GM18867 (cell line): ENCODE measurements at regions not wholly inside any gene's neighbourhood (a gene's known extent, or its start where the extent isn't known, plus 50 kb on each side); places are given as distances from the start of the nearest gene placed in this dataset.
A peak's percentile ranks its signal among the peaks of the same experiment; 100 is the strongest.

Experiments
- ATAC-seq: cut with Tn5 transposase; IDR thresholded peaks from one replicate; pipeline ENCODE4 v1.9.1; 2021; ENCODE audit warnings: mild to moderate bottlenecking, moderate library complexity; ENCODE audit not compliant: unreplicated experiment

DNA sequence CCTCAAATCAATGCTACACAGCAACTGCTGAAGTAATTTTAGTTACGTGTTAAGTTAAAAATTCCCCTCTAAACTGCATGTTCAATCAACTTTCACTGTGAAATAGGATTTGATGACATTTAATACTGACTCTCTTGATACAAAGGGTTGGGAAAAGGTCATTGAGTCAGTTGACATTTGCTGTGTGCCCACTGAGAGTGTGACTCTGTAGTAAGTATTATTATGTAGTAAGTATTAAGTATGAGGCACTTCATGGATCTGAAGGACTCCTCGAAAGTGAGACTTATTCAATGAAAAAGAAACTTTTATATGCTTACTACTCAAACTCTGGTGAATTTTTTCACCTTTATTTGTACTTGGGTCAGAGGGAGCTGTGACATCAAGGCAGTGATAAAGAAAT lies 83.1 kb upstream of the S1PR1 start:
- no peak for ATAC-seq

DNA sequence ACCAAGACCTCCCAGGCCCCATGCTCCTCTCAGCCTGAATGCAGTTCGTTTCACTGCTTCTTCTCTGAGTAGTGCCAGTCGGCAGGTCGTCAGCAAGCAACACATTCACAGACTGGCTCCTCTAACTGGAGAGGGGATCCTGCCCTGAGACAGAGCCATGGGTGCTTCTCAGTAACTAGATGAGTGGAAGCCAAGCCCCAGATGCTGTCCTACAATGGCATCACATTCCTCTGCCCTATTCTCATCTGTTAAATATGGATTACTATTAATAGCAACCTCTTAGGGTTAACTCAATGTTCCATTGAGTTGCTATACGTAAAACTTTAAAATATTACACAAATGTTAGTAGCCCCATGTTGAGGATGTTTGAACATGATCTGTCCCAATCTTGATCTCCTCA lies 84.2 kb upstream of the S1PR1 start:
- ATAC-seq, result no peak

DNA sequence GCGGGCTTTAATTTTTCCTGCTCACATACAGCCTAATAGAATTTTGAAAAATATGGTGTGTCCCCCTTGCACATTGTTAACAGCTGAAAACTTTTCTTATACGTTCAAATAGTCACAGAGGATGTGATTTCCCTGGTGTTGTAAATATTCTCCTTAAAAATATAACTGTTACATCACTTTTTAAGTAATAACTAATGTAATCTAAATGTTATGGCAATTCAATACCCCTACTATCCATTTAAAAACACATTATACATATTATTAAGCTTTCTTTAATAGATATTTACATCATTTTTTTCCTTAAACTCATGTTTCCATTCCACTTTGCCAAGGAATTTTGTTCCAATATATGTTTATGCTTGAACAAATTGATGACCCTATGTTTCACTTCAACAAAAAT lies 85.5 kb upstream of the S1PR1 start:
- ATAC-seq, result no peak

DNA sequence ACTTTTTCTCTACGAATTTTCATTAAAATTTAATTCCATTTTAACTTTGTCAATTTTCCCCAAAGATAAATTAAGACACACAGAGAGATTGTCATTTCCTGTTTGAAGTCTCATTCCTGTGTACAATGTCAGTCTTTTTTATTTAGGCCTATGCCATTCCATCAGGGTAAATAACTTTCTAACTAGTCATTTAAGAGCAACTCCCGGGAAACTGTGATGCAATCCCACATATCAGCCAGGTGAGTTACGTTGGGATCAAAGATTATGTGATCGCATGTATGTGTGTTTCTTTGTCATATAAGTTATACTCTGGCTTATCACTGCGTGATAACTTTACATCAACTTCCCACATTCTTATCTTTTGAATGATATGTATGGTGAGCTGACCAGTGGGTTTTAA lies 86.1 kb upstream of the S1PR1 start:
- ATAC-seq, result no peak

DNA sequence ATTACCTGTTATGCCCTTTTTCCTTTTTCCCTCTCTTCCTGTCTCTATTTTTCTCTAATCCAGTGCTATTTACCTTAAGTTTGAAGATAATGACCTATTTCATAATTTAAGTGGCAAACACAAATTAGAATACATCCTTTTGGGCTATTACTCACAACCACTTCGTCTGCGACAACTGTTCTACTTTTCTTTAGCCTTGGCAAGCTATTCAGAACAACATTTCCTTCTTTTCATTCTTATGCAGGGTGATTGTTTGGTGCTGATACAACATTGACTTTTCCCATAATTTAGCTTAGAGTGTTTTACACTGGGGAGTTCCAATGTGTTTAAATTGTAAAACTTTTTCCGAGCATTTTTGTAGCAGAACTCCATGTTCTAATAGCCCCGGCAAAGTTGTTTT lies 86.6 kb upstream of the S1PR1 start:
- no peak for ATAC-seq

DNA sequence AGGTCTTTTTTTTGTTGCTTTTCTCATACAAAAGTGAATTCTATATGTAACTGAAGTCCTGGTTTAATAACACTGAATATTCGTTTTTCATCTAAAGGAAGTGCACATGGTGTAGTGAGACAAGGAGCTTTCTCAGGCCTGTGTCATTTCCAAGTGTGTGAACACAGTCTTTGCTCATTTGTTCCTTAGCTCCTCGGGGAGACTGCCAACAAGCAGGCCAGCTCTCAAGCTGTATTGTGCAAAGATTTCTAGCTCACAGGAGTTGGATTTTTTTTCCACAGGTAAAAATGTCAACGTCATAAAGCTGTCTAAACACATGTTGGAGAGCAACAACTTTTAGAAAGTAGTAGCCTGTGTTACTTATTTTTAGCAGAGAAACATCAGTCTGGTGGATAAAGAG lies 87.8 kb upstream of the S1PR1 start:
- no peak for ATAC-seq

DNA sequence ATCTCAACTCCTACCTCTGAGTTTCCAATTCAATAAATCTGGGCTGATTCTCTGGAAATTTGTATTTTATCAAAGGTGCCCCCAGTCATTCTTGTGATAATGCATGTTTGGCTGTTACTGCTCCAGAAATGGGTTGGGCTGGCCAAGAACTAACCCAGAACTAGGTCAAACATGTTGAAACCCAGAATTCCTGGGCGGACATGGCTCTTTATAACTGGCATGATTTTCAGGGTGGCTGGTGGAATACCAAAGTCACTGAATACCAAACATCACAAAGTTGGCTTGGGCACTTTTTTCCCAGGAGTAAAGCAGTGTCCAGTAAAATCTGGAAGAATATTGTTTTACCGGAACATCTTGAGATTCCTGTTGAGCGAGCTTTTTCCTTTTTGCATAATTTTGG lies 89.4 kb upstream of the S1PR1 start:
- ATAC-seq, result no peak

DNA sequence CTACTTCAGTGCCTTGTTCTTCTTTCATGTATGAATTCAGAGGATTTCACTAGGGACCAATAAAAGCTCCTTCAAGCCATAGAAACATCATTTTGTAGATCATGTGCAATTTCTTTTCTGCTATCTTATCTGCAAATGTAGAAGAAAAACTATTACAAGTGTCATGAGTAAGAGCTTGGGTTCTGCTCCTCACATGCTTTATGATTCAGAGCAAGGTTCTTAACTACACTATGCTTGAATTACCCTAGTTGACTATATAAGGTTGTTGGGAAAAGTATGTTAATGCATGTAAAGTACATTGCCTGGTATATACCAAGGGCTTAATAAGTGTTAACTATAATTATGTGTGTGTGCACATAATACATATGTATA lies 91.4 kb upstream of the S1PR1 start:
- ATAC-seq, result no peak

DNA sequence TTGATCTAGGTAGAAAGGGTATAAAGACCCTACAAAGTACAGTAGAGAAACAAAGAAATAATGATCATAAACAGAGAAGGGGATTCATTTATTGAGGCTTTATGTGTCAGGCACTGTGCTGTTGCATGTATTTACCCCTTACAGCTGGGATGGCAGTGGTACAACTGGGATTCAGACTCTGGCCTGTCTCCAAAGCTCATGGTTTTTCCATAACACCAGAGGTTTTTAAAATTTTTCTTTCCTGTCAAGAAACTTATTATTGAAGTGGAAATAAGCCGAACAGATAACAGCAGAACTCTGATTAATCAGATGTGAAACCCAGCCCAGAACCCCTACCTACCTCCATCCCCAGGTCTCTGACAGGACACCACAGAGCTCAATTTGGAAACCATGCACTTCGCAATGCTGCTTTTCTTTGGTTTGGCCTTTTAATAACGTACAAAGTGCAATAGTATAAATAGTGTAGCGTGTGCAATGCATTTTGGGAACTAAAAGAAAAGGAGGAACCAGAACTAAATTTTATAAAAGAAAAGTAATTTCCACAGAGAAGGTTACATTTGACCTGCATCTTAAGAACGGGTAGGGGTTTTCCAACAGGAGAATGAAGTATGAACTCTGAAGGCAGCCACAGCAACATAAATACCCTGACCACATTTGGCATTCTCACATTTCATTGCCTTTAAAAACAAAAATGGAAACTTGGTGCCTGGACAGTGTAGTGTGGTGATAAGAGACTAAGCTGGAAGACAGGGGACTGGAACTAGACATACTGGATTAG lies 92.0 kb upstream of the S1PR1 start:
- no peak for ATAC-seq

DNA sequence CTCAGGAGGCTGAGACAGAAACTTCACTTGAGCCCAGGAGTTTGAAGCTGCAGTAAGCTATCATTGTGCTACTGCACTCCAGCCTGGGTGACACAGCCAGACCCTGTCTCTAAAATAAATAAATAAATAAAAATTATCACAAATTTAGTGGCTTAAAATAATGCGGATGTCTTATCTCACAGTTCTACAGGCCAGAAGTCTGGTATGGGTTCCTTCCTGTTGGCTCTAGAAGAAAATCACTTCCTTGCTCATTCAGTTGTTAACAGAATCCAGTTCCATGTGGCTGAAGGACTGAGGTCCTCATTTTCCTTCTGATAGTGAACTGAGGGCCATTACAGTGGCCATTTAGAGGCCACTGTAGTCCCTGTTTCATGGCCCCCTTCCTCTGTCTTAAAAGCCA lies 94.6 kb upstream of the S1PR1 start:
- no peak for ATAC-seq

DNA sequence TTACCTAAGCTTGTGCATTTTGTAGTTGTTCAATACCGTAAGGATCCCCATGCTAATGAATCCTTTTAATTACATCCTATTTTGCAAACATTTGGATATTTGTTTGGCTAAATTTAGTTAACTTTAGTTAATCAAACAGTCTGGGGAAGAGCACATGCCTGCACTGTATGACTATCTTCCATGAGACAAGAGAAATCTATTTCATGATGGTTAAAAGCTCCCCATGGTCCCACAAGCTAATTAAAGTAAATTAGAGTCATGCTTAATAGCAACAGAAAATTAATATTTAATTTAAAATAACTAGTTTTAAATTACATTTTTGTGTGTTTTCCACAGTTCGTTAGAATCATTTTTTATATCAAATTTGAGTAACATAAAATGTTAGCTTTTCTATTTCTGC lies 95.4 kb upstream of the S1PR1 start:
- ATAC-seq, result no peak

DNA sequence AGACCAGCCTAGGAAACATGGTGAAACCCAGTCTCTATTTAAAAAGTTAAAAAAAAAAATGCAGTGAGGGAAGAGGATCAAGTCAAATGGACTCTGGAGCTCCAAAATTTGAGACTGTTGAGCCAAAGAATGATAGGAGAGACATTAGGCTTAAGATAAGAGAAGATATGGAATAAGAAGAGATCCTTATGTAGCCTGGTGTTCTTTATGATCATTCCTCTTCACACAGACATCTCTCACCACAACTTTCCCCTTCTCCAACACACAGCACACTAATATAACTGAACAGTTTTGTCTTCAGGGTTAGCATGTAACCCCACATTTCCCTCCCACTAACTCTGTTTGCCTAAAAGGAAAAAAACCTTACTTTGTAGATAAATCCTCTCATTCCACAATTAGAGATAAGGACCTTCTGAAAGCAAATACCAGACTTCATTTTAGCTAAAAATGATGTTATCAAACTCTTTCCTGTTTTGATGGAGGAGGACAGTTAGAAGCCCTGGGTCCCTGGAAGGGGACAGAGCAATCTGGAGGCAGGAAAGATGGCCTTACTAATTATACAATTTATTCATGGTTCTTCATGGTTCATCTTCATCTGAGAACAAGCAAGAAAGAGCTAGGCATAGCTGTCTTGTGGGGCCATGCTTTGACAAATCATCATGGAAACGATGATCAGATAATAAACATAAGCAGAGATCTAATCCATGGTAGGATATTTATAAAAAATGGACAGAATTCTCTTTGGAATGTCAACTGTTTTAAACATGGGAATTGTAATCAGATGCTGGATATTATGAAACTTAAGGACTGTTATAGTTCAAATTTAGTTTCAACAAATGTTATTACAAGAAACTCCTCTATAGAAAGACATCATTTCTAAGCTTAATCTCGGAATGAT lies 96.7 kb upstream of the S1PR1 start:
- no peak for ATAC-seq

DNA sequence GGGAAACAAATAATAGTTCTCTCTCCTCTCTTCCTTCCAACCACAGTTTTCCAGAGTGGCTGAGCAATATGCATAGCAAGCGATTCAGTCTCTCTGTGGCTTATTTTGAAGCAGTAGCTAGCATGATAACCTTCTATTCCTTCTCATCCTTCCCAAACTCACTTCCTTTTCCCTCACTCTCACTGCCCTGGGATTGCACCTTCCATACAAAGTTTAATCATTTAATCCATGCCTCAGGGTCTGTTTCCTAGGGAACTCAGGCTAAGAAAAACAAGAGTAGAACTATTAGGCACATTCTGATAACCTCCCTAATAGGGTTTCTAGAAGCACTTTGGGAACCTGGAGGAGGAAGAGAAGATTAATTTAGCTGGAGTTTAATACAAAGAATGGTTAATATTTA lies 97.7 kb upstream of the S1PR1 start:
- no peak for ATAC-seq

DNA sequence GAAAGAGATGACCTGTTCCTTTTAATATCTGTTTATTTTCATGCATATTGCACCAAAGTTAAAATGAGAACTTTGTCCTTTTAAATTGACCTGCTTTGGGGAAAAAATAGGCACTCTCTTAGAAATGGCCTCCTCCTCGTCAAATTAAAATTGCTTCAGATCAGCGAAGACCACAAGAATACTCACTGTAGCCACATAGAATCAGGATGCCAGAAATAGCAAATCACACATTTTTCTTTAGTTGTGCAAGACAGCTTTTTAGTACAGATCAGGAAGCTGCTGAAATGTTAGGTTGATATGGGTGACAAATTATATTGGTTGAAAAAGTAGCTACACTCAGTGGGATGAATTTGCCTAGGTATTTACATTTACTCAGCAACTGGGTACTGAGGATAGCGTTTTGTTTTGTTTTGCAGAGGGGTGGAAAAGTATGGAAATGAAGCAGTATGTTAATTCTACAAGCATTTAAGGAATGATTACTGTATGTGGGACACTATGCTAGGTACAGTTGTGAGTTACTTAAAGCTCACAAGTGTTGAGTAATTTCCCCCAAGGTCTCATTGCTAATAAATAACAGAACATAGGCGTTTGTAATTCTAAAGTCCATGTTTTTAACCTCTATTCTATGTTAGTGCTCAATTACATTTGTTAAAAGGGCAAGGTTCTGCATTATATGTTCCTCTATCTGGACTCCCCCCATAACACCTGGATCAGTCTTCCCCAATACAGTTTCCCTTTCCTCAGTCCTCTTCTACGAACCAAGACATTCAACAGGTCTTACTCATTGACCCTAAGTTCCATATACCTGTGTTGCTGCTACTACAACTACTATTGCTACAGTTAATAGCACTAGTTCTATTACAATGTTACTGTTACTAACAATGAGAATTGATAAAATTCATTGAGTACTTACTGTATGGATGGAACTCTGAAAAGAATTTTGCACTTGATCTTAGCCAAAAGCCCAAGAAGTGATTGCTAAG lies 99.4 kb upstream of the S1PR1 start:
- ATAC-seq, result peak; percentile 57

DNA sequence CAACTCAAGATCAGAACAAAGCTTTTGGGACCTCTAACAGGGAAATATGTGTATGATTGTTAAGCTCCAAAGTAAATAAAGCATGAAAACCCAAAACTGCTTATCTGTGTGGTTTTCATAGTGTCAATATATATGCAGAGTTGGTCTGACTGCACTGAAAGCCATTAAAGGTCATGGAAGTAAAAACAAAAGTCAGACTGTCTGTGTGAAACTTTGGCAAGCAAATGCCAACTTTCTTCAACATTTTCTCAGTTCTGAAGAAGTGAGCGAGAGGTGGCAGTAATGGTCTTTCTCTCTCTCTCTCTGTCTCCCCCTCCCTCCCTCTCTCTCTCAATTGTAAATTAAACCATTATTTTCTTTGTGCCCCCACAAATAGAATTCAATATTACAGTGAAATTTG lies 100.1 kb upstream of the S1PR1 start:
- peak; percentile 80 for ATAC-seq

DNA sequence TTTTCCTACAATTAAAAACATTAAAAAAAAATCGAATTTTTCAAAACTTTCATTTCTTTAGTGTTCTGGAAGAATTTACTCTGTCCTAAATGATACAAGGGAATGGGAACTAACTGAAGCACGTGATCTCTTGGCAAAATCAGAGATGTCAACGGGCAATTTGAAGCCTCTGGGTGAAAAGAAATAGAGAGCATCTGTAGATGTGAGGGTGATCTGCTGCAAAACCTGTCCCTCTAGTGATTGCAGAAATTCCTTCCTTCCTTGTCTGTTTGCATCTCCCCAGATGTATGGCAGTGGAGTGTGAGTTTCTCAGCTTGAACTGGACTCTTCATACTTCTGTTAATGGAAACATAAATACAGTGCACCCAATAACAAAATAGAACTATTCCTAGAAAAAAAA lies 100.5 kb upstream of the S1PR1 start:
- ATAC-seq, result no peak

DNA sequence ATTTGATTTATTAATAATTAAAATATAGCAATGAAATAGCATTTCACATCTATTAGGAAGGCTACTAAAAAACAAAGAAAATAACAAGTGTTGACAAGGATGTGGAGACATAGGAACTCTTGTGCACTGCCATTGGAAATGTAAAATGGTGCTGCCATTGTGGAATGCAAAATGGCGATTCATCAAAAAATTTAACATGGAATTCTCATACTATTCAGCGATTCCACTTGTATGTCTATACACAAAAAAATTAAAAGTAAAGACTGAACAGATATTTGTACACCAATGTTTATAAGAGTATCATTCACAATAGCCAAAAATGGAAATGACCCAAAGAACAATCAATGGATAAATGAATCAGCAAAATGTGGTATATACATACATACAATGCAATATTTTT lies 101.3 kb upstream of the S1PR1 start:
- ATAC-seq, result no peak

DNA sequence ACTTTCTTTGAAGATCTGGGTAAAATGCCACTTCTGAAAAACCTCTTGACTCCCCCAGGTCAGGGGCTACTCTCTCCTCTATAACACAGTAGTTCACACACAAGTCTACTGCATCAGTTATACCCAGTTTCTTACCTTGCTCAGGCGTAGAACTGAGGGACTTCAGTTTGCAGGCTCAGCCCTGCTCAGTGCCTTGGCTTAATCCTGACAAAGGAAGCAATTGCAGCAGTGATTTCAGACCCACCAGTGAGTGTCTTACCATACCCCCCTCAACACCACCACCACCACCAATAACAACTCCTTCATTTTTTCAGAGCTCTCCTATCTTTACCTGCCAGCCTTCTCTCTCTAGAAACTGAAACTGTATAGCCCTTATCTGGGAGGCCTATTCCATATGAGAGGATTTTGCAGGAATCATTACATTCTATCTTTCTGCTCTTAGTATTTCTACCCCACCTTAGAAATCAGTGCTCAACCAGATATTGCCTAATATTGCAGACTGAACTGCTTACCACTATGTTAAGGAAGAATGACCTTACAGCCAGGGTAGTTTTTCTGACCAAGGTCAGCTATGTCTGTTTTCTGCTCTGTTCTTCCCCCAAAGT lies 105.5 kb upstream of the S1PR1 start:
- no peak for ATAC-seq

DNA sequence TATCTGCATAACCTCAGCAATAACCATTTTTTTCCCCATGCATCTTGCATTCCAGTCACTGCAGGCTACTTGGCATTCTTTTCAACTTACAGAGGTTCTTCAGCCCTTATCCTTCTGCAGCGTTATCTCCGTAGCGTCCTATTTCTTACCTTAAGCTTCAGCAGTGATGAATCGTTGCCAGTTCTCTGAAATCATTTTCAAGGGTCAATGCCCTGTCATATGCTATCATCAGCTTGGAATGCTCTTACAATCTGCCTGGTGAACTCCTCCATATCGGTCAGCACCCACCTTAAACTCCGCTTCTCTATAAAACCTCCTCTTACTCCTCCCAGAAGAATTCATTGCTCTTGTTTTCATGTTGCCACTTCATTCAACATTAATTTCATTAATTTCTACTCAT lies 105.1 kb upstream of the DPH5 start:
- no peak for ATAC-seq

DNA sequence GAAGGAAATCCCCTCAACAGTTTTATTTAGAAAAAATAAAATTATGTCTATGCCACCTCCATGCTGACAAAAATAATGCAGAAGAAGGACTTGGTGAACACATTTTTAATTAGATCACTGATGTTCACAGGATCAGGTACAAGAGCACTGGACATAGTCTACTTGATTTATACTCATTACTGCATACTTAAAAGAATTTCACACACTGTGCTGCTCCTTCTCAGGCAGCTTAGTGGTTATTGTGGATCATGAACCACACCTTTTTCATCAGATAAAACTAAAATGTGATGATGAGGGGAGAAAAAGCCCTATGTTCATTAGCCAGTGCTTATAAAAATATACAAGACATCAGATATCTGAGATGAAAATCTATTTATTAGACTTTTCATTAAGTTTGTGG lies 103.3 kb upstream of the DPH5 start:
- no peak for ATAC-seq

DNA sequence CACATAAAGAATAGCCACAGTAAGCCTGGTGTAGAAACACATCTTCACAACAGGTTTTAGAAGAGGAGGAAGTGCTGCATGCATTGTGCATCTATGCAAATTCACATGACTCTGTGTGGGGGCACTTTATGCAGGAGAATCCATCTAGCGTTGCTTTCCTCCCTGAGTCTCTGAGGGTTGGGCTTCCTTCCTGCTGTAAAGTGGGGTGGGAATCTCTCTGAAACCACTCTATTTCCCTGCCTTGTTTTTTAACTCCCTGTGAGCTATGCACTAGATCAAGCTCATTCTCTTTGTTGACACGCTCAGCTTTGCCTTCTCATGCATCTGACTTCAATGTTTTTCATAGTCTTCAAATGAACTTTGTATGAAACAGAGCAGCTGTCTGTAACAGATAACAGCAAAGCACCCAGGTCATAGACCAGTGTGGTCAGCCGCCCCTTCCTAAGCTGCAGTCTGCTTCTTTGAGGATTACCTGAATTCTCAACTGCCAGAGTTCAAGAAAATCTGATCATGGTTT lies 102.7 kb upstream of the DPH5 start:
- peak; percentile 95 for ATAC-seq
